Stimulated activated CD4-positive, alpha-beta T cell treated with anti-CD3 and anti-CD28 coated beads, Interleukin-1b, Interleukin-23, amount 100 ng/mL, for 4 hours (primary cell): ENCODE measurements at regions not wholly inside any gene's neighbourhood (a gene's known extent, or its start where the extent isn't known, plus 50 kb on each side); places are given as distances from the start of the nearest gene placed in this dataset.
"Not testable (repeated sequence)": the region's sequence is repeated elsewhere in the genome, so short reads cannot be mapped to it uniquely, and the experiment has no call there.

Source experiments
- DNase-seq, 2 donors: peaks; one replicate each; pipeline ENCODE4 v3.0.0-alpha.2; 2020; ENCODE audit warnings: low read depth in 2 of 2

- no peak for DNase-seq
Observed at GRCh38 chr7:4319280-4319679, 362.8 kb upstream of the FOXK1 start.

GRCh38 chr7:4325732-4326131 is 356.4 kb upstream of the FOXK1 start:
- no peak for DNase-seq

GRCh38 chr7:4331711-4332110 is 350.4 kb upstream of the FOXK1 start:
- no peak for DNase-seq

- no peak for DNase-seq
Observed at GRCh38 chr7:4338556-4338955, 343.5 kb upstream of the FOXK1 start.

- no peak for DNase-seq
Observed at GRCh38 chr7:4343272-4344247, 338.5 kb upstream of the FOXK1 start.

GRCh38 chr7:4345004-4345403 is 337.1 kb upstream of the FOXK1 start:
- DNase-seq, result no peak

- no peak for DNase-seq
Observed at GRCh38 chr7:4352069-4352468, 330.0 kb upstream of the FOXK1 start.

GRCh38 chr7:4361774-4362173 is 320.3 kb upstream of the FOXK1 start:
- DNase-seq, result no peak

GRCh38 chr7:4383584-4383983 is 298.5 kb upstream of the FOXK1 start:
- no peak for DNase-seq

GRCh38 chr7:4386190-4386589 is 295.9 kb upstream of the FOXK1 start:
- DNase-seq, result no peak

- DNase-seq, result not testable (repeated sequence)
Observed at GRCh38 chr7:4391103-4391502, 291.0 kb upstream of the FOXK1 start.

GRCh38 chr7:4394736-4395135 is 287.4 kb upstream of the FOXK1 start:
- DNase-seq, result no peak

GRCh38 chr7:4399121-4399520 is 283.0 kb upstream of the FOXK1 start:
- DNase-seq, result no peak

- DNase-seq, result no peak
Observed at GRCh38 chr7:4399596-4399995, 282.5 kb upstream of the FOXK1 start.

- DNase-seq, result no peak
Observed at GRCh38 chr7:4406288-4407058, 275.6 kb upstream of the FOXK1 start.

- DNase-seq, result no peak
Observed at GRCh38 chr7:4409946-4410345, 272.1 kb upstream of the FOXK1 start.

- DNase-seq, result no peak
Observed at GRCh38 chr7:4416396-4417056, 265.6 kb upstream of the FOXK1 start.

GRCh38 chr7:4428526-4428925 is 253.6 kb upstream of the FOXK1 start:
- no peak for DNase-seq

- no peak for DNase-seq
Observed at GRCh38 chr7:4430227-4430626, 251.9 kb upstream of the FOXK1 start.

- no peak for DNase-seq
Observed at GRCh38 chr7:4434306-4434705, 247.8 kb upstream of the FOXK1 start.

GRCh38 chr7:4436361-4436895 is 245.7 kb upstream of the FOXK1 start:
- no peak for DNase-seq

GRCh38 chr7:4436936-4437335 is 245.2 kb upstream of the FOXK1 start:
- DNase-seq, result no peak
